RPMI7951 (cell line): ENCODE measurements at regions not wholly inside any gene's neighbourhood (a gene's known extent, or its start where the extent isn't known, plus 50 kb on each side); places are given as distances from the start of the nearest gene placed in this dataset.
A peak's percentile ranks its signal among the peaks of the same experiment; 100 is the strongest.

Experiments used
- DNase-seq: peaks from one replicate; pipeline ENCODE4 v3.0.0-alpha.2; 2012; ENCODE audit warnings: low read depth

DNA sequence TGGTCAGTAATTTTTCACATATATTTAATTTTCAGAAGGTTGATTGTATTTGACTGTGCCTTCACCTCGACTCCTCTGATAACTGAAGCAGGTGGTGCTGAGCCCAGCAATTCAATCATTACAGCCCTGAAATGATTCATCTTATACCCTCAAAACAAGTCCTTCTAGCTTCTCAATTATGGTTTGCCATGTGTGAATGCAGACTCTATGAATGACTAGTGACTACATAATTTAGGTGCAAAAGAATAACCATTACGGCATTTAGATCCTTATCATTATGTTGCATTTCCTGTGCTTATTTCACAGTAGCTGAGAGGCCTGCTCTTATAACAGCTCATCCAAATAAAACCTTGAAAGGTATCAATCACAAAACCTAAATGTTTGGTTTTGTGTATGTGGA is 54.0 kb upstream of the COL11A1 start:
- DNase-seq, result no peak

- DNase-seq, result peak; percentile 25
These were observed 52.0 kb upstream of the COL11A1 start for GRCh38 chr1:103160281-103160680.
